LNCaP clone FGC (cell line): ENCODE measurements at regions not wholly inside any gene's neighbourhood (a gene's known extent, or its start where the extent isn't known, plus 50 kb on each side); places are given as distances from the start of the nearest gene placed in this dataset.
A peak's percentile ranks its signal among the peaks of the same experiment; 100 is the strongest.

Source experiments
- DNase-seq: peaks from one replicate; pipeline ENCODE4 v3.0.0-alpha.2; 2011; ENCODE audit warnings: low read depth
- H3K4me3 ChIP-seq: 2 replicates; pipeline ENCODE4 v1.5.1; 2011; ENCODE audit warnings: mild to moderate bottlenecking, low read depth, low read length, control low read depth
- CTCF ChIP-seq: IDR thresholded peaks from 2 replicates; pipeline ENCODE4 v1.5.1; 2012; ENCODE audit warnings: mild to moderate bottlenecking; ENCODE audit not compliant: control insufficient read depth, insufficient read depth; ENCODE audit errors: extremely low read depth

DNA sequence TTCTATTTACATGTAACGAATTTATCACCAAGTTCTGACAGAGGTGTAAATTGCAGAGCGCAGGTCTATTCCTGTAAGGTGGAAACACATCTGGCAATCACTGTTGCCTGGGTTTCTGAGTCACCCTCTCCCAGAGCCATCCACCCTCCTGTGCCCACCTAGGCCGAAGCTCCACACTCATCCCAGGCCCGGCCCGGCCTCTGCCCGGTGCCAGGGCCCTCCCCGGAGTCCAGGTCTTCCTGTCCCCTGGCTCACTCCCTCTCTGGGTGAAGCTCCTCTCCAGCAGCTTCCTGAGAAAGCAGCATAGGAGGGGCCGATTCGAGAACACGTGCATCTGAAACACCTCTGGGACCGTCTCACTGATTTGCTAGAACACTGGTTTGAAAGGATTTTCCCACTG, 308.2 kb downstream of the SHANK2 start:
- TF ChIP-seq CTCF = no peak
- no peak for DNase-seq
- H3K4me3 ChIP-seq = no peak overlapping the region

- no peak for DNase-seq
- H3K4me3 ChIP-seq = no peak overlapping the region
Observed at GRCh38 chr11:70944636-70945035, 307.7 kb downstream of the SHANK2 start.

DNA sequence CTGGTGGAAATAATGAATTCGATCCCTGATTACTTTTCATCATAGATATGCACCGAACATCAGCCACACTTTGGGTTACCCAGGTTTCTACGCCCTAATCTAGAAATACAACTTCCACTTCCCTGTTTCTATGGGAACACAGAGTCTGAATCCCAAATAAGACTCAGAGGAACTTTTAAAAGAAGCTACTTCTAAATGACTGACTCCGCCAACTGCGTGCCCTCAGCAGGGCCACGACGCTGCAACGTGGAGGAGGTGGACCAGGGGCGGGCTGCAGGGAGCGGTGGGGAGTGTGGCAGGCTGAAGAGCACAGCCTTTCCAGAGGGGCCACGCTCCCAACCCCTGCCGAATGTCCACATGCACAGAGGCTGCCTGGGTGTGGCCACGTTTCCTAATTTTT, 304.0 kb downstream of the SHANK2 start:
- DNase-seq = no peak
- no peak overlapping the region for H3K4me3 ChIP-seq
- no peak for TF ChIP-seq CTCF

More at GRCh38 chr11:70944636-70945035, 307.7 kb downstream of the SHANK2 start:
- no peak for TF ChIP-seq CTCF

GRCh38 chr11:70948855-70949531, 303.4 kb downstream of the SHANK2 start:
- H3K4me3 ChIP-seq = no peak overlapping the region
- no peak for TF ChIP-seq CTCF
- no peak for DNase-seq

DNA sequence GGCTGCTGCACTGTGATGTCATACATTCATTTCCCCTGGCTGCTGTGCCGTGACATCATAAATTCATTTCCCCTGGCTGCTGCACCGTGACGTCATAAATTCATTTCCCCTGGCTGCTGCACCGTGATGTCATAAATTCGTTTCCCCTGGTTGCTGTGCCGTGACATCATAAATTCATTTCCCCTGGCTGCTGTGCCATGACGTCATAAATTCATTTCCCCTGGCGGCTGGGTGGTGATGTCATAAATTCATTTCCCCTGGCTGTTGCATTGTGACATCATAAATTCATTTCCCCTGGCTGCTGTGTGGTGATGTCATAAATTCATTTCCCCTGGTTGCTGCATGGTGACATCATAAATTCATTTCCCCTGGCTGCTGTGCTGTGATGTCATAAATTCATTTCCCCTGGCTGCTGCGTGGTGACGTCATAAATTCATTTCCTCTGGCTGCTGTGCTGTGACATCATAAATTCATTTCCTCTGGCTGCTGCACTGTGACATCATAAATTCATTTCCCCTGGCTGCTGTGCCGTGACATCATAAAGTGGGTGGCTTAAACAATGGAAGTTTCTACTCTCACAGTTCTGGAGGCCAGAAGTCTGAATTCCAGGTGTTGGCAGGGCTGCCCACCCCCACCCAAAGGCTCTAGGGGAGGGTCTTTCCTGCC, 301.1 kb downstream of the SHANK2 start:
- H3K4me3 ChIP-seq = no peak overlapping the region
- no peak for DNase-seq
- no peak for TF ChIP-seq CTCF

GRCh38 chr11:70952191-70952590, 300.2 kb downstream of the SHANK2 start:
- TF ChIP-seq CTCF = no peak
- DNase-seq = no peak
- H3K4me3 ChIP-seq = no peak overlapping the region

- TF ChIP-seq CTCF = no peak
- peak; percentile 11 for DNase-seq
- H3K4me3 ChIP-seq = no peak overlapping the region
Observed at GRCh38 chr11:70953720-70954119, 298.7 kb downstream of the SHANK2 start.
